ENCODE measurements at regions not wholly inside any gene's neighbourhood (a gene's known extent, or its start where the extent isn't known, plus 50 kb on each side); places are given as distances from the start of the nearest gene placed in this dataset.

DNA sequence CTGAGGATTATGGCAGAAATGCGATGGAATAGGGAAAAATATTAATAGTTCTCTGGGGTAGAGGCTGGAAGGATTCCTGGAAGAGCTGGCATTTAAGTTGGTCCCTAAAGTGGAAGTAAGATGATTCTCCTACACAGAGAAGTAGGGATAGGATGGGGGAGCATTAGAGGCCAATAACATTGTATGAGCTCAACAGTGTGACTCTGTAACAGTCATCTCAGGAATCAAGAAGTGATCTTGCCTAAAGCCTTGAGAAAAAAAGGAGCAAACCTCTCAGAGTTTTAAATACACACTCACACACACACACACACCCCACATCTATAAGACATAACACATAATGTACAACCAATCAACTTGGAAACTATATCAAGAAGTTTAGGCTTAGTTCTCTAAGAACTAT lies 117.7 kb upstream of the CDK1 start:
- DNase-seq (ENCODE audit: low read depth): no peak
- no peak overlapping the region for H3K4me3 ChIP-seq (ENCODE audit: low read length)
- TF ChIP-seq, protein P1, sequence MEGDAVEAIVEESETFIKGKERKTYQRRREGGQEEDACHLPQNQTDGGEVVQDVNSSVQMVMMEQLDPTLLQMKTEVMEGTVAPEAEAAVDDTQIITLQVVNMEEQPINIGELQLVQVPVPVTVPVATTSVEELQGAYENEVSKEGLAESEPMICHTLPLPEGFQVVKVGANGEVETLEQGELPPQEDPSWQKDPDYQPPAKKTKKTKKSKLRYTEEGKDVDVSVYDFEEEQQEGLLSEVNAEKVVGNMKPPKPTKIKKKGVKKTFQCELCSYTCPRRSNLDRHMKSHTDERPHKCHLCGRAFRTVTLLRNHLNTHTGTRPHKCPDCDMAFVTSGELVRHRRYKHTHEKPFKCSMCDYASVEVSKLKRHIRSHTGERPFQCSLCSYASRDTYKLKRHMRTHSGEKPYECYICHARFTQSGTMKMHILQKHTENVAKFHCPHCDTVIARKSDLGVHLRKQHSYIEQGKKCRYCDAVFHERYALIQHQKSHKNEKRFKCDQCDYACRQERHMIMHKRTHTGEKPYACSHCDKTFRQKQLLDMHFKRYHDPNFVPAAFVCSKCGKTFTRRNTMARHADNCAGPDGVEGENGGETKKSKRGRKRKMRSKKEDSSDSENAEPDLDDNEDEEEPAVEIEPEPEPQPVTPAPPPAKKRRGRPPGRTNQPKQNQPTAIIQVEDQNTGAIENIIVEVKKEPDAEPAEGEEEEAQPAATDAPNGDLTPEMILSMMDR (conservative IDR thresholded peaks at IDR 0.05; ENCODE audit: low read length): no peak

DNA sequence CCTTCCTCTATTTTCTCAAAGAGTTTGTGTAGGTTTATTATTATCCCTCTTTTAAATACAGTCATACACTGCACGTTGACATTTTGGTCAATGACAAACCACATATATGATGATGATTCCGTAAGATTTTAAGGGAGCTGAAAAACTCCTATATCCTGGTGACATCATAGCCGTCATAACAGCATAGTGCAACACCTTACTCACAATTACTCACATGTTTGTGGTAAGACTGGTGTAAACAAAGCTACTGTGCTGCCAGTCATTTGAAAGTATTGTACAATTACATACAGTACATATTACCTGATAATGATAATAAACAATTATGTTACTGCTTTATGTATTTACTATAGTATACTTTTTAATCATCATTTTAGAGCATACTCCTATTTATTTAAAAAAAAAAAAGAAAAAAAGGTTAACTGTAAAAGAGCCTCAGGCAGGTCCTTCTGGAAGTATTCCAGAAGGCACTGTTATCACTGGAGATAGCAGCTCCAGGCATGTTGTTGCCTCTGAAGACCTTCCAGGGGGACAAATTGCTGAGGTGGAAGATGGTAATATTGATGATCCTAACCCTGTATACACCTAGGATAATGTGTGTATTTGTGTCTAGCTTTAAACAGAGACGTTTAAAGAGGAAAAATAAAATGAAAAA lies 123.3 kb upstream of the CDK1 start:
- no peak overlapping the region for H3K4me3 ChIP-seq (ENCODE audit: low read length)
- TF ChIP-seq, protein P1 (conservative IDR thresholded peaks at IDR 0.05; ENCODE audit: low read length): no peak
- DNase-seq (ENCODE audit: low read depth): peak; percentile 13

DNA sequence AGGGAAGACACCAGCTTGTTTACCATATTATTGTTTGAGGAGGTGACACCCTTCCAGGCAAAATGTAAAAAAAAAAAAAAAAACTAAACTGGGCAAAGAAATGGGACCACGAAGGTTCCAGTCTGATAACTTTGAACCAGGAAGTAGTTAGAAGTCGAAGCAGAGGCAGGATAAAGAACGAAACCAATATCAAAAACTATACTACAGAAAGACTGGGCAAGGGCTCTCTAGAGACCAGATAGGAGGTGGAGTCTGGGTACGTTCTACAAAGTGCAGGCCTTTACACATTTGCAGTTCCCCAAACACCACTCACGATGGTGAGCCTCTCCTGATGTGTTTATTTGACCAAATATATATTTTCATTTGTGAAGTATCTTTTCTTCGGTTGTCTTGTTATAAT lies 125.7 kb upstream of the CDK1 start:
- no peak for DNase-seq (ENCODE audit: low read depth)
- TF ChIP-seq, protein P1 (conservative IDR thresholded peaks at IDR 0.05; ENCODE audit: low read length): no peak
- H3K4me3 ChIP-seq (ENCODE audit: low read length): no peak overlapping the region

DNA sequence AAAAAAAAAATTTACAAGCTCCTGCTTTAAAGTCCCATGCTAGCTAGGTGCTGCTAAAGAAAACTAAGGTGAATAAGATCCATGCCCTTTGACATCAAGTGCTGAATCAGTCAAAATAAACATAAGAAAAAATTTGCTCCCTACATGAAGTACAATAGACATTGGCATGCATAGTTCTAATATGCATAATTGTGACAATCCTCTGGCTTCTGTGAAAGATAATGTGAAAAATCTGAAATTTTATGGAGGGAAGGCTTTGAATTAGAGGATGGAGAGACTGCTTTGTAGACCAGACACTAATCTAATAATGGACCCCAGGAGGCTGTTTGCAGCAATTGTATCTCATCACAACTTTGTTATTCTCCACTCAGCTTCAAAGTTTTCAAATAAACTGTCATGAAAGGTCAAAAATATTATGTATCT lies 127.9 kb upstream of the CDK1 start:
- H3K4me3 ChIP-seq (ENCODE audit: low read length): no peak overlapping the region
- TF ChIP-seq, protein P1 (conservative IDR thresholded peaks at IDR 0.05; ENCODE audit: low read length): no peak
- DNase-seq (ENCODE audit: low read depth): no peak

DNA sequence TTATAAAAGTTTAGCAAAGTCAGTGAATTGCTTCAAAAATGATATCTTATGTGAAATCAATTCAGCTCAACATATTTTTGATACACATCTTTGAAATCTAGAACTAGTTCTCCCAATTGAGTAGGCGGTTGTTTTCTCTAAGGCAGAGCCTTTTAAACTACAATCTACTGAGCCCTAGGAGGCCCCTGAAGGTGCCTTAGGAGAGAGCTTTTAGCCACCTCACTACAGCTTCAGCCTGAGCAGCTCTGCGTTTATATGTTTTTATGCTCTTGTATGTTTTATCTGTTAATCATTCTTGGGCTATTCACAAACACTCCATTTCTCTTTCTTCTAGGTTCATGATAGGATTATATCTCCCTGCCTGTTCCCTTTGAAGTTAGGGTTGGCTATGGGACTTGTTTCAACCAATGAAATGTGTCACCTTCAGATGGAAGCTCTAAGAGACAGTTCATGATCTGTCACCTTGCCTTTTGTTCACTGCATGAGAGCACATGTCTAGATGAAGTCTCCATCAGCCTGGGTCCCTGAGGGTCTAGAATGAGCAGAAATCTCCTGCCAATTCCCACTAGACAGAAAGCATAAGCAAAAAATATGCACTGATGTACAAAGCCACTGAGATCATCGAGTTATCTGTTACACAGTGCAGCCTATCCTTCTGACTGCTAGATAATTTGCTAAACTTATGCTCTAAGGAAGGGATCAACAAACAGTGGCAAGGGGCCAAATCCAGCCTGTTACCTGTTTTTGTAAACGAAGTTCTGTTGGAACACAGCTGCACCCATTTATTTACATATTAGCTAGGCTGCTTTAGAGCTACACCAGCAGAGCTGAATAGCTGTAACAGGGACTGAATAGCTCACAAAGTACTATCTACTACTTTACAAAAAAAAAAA lies 128.5 kb upstream of the CDK1 start:
- TF ChIP-seq, protein P1 (conservative IDR thresholded peaks at IDR 0.05; ENCODE audit: low read length): no peak
- no peak overlapping the region for H3K4me3 ChIP-seq (ENCODE audit: low read length)
- no peak for DNase-seq (ENCODE audit: low read depth)

DNA sequence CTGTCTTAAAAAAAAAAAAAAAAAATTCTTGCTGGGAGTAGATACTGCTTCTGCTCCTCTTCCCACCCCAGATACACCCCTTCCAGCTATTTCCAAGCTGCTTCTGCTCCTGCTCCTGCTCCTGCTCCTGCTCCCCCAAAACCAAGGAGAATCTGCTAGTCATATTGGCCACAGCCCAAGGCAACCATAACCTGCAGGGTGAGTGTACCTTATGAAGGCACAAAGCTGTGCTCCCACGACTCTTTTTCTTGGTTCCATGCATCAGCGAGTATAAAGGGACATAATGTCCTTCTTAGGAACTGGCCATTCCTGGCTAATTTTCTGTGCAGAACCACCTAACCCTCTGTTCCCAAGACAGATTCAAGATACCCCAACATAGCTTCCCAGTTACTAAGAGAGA lies 129.5 kb upstream of the CDK1 start:
- no peak overlapping the region for H3K4me3 ChIP-seq (ENCODE audit: low read length)
- TF ChIP-seq, protein P1 (conservative IDR thresholded peaks at IDR 0.05; ENCODE audit: low read length): no peak
- no peak for DNase-seq (ENCODE audit: low read depth)

Measured in AG10803 (cell line).